ENCODE measurements at regions not wholly inside any gene's neighbourhood (a gene's known extent, or its start where the extent isn't known, plus 50 kb on each side); places are given as distances from the start of the nearest gene placed in this dataset.

DNA sequence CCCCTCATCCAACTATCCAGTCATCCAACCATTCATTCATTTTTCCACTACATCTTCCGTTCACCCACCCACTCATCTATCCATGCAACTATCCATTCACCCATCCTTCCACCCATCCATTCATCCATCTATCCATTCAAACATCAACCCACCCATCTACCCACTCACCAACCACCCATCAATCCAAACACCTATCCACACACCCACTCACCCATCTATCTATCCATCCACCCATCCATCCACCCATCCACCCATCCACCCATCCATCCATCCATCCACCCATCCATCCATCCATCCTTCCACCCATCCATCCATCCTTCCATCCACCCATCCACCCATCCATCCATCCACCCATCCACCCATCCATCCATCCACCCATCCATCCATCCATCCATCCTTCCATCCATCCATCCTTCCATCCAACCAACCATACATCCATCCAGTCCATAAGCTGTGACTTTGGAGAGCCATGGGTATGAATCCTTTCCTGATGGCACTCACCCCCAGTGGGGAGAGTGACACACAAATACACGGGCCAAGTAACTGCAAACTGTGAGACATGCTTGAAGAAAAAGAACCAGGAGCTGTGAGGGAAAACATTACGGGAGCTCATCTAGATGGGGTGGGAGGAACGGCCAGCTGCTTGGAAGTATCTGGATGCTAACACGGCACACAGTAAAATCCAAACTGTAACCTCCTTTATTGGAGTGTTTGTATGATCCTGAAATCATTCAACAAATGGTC lies 100.0 kb upstream of the TNRC6C start:
- no peak overlapping the region for H3K4me3 ChIP-seq (ENCODE audit: low read depth, low read length)
- no peaks in the 10 kb centered on the region for H3K36me3 ChIP-seq (ENCODE audit: control insufficient read depth, insufficient read depth, low read length)
- TF ChIP-seq, protein P1, sequence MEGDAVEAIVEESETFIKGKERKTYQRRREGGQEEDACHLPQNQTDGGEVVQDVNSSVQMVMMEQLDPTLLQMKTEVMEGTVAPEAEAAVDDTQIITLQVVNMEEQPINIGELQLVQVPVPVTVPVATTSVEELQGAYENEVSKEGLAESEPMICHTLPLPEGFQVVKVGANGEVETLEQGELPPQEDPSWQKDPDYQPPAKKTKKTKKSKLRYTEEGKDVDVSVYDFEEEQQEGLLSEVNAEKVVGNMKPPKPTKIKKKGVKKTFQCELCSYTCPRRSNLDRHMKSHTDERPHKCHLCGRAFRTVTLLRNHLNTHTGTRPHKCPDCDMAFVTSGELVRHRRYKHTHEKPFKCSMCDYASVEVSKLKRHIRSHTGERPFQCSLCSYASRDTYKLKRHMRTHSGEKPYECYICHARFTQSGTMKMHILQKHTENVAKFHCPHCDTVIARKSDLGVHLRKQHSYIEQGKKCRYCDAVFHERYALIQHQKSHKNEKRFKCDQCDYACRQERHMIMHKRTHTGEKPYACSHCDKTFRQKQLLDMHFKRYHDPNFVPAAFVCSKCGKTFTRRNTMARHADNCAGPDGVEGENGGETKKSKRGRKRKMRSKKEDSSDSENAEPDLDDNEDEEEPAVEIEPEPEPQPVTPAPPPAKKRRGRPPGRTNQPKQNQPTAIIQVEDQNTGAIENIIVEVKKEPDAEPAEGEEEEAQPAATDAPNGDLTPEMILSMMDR (IDR thresholded peaks at IDR 0.05; ENCODE audit: insufficient read depth, low read length, poor library complexity, severe bottlenecking), result no peak
- DNase-seq (ENCODE audit: low read depth), result no peak
- H3K27me3 ChIP-seq (ENCODE audit: control insufficient read depth, insufficient read depth, low read length), result peaks cover under 1% of the 10 kb centered on the region

DNA sequence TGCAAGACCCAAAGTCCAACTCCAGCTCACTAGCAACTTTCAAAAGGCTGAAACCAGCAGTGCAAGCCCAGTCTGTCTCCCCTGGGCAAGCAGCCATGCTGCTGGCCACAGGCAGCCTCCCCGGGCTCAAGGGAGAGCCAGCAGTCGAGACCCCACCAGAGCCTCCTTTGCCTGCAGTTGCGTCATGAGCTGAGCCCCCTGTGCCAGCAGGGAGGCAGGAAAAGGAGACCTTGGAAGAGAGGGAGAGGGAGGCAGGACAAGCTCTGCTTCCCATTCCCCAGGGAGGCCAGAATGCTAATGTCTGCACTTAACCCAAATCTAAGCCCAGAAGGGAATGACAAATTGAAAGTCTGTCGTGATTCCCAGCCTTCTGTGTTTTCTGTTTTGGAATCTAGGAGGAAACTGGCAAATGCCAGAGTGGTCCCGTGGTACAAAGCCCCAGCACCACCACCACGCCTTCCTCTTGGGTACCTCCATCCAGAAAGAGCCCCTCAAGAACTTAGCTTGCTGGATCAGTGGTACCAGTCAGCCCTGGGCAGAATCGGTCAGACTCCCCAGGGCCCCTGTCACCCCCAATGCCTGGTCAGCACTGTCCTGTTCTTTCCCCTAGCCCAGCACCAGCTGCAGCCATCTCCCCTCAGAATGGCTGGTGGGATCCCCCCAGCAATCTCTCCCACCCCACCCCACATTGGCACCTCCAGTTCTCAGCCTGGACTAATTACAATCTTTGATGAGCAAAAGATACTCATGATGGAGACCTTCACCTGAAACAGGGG lies 99.3 kb upstream of the TNRC6C start:
- Histone ChIP-seq H3K36me3 (ENCODE audit: control insufficient read depth, insufficient read depth, low read length) (no peaks in the 10 kb centered on the region), H3K4me3 (ENCODE audit: low read depth, low read length) (no peak overlapping the region), H3K27me3 (ENCODE audit: control insufficient read depth, insufficient read depth, low read length) (peaks cover 7% of the 10 kb centered on the region)
- DNase-seq (ENCODE audit: low read depth), result no peak
- TF ChIP-seq, protein P1 (IDR thresholded peaks at IDR 0.05; ENCODE audit: insufficient read depth, low read length, poor library complexity, severe bottlenecking), result no peak

DNA sequence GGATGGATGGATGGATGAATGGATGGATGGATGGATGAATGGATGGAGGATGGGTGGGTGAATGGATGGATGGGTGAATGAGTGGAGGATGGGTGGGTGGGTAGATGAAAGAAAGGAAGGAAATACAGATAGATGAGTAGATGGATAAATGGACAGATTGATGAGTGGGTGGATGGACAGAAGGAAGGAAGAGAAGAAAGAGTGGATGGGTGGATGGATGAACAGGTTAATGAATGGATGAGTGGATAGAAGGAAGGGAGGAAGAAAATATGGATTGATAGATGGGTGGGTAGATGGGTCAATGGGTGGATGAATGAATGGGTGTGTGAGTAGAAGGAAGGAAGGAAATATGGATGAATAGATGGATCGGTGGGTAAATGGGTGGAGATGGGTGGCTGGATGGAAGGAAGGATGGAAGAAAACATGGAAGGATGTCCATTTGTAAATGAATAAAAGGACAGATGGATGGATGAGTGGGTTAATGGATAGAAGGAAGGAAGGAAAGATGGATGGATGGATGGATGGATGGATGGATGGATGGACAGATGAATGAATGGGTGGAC lies 97.3 kb upstream of the TNRC6C start:
- Histone ChIP-seq H3K4me3 (ENCODE audit: low read depth, low read length) (no peak overlapping the region), H3K36me3 (ENCODE audit: control insufficient read depth, insufficient read depth, low read length) (no peaks in the 10 kb centered on the region), H3K27me3 (ENCODE audit: control insufficient read depth, insufficient read depth, low read length) (peaks cover 19% of the 10 kb centered on the region)
- TF ChIP-seq, protein P1 (IDR thresholded peaks at IDR 0.05; ENCODE audit: insufficient read depth, low read length, poor library complexity, severe bottlenecking), result no peak
- no peak for DNase-seq (ENCODE audit: low read depth)

DNA sequence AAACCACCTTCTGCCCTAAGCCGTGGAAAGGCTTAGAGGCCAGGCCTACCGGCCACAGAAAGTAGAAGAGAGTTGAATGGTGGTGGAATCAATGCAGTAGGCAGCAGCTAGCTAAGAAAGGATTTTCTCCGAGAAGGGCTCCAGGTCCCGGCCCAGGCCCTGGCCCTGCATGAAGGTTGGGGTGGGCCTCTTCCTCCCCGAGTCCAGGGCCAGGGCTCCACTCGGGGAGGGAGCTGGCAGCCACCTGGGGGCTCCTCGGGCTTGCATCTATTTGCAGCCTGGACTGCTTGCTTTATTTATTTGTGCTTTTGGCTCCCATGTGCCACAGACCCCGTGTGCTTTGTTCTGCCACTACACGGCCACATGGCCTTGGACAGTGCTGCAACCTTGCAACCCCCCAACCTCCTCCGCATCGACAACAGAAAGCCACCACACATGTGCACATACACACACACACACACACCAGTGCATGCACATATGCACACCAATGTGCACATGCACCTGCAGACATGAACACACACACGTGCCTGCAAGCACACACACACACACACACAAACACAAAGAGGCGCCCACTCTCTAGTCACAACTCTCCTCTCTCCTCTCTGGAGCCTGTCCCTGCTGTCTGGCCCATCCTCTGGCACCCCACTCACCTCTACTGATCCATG lies 96.4 kb upstream of the TNRC6C start:
- Histone ChIP-seq H3K27me3 (ENCODE audit: control insufficient read depth, insufficient read depth, low read length) (peaks cover 19% of the 10 kb centered on the region), H3K36me3 (ENCODE audit: control insufficient read depth, insufficient read depth, low read length) (no peaks in the 10 kb centered on the region), H3K4me3 (ENCODE audit: low read depth, low read length) (no peak overlapping the region)
- DNase-seq (ENCODE audit: low read depth), result no peak
- TF ChIP-seq, protein P1 (IDR thresholded peaks at IDR 0.05; ENCODE audit: insufficient read depth, low read length, poor library complexity, severe bottlenecking), result no peak

DNA sequence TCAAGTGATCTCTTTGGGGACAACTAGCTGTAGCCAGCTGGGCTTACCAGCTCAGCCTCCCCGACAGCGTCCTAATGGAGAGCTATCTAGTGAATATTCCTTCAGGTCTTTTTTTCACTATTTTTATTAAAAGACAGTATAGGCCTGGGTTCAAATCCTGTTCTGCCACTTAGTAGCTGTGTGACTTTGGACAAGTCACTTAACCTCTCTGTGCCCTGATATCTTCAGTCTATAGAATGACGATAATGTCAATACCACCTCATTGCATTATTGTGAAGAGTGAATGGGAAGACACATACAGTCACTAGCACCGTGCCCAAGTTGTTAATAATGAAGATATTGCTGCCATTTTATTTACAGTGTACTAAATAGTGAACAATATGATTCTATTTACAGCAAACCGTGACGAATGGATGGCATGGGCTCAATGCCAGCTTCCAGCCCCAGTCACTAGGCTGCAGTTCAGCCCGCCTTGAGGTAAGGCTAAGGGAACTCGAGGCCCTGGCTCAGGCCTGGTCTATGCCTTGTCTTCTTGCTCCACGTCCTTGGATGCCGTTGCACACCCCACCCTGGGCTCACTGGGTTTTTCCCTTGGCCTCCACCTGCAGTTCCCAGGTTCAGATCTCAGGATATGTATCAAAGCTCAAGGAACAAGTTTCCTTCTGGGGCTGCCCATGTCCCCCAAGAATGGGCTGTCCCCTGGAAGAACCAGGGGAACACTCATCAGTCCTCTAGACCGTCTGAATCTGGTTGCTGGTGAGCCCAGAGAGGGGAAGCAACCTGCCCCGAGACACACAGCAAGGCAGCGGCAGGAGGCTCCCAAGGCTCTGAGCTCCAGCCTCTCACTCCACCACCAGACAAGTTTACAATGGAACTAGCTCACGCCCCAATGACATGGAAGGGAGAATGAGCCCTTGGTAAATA lies 95.4 kb upstream of the TNRC6C start:
- no peak for DNase-seq (ENCODE audit: low read depth)
- TF ChIP-seq, protein P1 (IDR thresholded peaks at IDR 0.05; ENCODE audit: insufficient read depth, low read length, poor library complexity, severe bottlenecking), result no peak
- Histone ChIP-seq H3K36me3 (ENCODE audit: control insufficient read depth, insufficient read depth, low read length) (no peaks in the 10 kb centered on the region), H3K27me3 (ENCODE audit: control insufficient read depth, insufficient read depth, low read length) (peaks cover 19% of the 10 kb centered on the region), H3K4me3 (ENCODE audit: low read depth, low read length) (no peak overlapping the region)
